ENCODE measurements at regions not wholly inside any gene's neighbourhood (a gene's known extent, or its start where the extent isn't known, plus 50 kb on each side); places are given as distances from the start of the nearest gene placed in this dataset.

DNA sequence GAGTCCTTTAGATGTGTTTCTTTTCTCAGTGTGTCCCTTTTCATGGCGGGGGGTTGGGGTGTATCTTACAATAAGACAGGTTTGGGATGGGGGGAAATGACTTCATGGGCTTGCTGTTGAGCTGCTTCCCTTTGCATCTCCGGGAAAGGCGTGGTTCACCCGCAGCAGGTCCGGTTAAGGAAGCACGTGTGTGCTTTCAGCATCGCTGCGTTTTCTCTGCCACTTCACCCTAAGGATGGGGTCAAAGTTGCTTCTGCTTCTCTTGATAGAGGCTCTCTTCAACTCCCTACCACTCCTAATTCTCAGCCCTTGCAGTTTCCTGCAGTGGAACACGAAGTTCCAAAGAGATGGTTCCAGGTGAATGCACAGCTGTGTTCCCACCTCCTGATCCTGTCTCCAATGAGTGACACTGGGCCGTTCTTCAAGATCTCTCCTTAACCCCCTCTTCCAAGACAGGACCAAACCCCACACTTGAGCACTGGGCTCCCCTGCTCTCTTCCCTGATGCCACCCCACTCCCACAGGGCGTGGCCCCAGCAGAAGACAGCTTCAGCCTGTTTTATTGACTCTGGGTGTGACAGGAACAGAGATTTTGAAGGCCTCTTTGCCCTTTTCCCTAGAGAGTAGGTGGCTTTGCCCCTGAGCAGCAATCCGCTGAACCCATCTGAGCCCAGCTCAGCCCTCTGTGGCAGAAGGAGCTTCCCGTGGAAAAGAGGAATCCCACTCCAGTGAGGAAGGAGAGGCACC lies 85.2 kb downstream of the PLEKHG1 start:
- DNase-seq = no peak
- Histone ChIP-seq H3K4me1 (peaks cover 9% of the 10 kb centered on the region), H3K27me3 (no peaks in the 10 kb centered on the region), H3K9me3 (no peaks in the 10 kb centered on the region), H3K4me3 (no peak overlapping the region), H3K36me3 (ENCODE audit: low read depth, missing control alignments) (no peaks in the 10 kb centered on the region), H3K27ac (no peak overlapping the region)
- intact Hi-C loops (cut with DNase I; ENCODE audit: low total_unique reads) = no loop called here
- WGBS, 2 donors = 63 to 73% methylated on average over 12 to 13 of the region's 13 CpGs
- TF ChIP-seq, protein P1, sequence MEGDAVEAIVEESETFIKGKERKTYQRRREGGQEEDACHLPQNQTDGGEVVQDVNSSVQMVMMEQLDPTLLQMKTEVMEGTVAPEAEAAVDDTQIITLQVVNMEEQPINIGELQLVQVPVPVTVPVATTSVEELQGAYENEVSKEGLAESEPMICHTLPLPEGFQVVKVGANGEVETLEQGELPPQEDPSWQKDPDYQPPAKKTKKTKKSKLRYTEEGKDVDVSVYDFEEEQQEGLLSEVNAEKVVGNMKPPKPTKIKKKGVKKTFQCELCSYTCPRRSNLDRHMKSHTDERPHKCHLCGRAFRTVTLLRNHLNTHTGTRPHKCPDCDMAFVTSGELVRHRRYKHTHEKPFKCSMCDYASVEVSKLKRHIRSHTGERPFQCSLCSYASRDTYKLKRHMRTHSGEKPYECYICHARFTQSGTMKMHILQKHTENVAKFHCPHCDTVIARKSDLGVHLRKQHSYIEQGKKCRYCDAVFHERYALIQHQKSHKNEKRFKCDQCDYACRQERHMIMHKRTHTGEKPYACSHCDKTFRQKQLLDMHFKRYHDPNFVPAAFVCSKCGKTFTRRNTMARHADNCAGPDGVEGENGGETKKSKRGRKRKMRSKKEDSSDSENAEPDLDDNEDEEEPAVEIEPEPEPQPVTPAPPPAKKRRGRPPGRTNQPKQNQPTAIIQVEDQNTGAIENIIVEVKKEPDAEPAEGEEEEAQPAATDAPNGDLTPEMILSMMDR (IDR thresholded peaks at IDR 0.05) = no peak
- no peak for TF ChIP-seq POLR2A (IDR thresholded peaks at IDR 0.05)

GRCh38 chr6:150685860-150686259 lies 86.2 kb downstream of the PLEKHG1 start:
- peaks cover 9% of the 10 kb centered on the region for H3K4me1 ChIP-seq
- intact Hi-C loops (cut with DNase I; ENCODE audit: low total_unique reads) = no loop called here
- H3K27me3 ChIP-seq = no peaks in the 10 kb centered on the region
- peak; percentile 84 for DNase-seq
- H3K9me3 ChIP-seq = no peaks in the 10 kb centered on the region
- H3K36me3 ChIP-seq (ENCODE audit: low read depth, missing control alignments) = no peaks in the 10 kb centered on the region
- WGBS, 2 donors = 74 to 75% methylated on average over 4 of the region's 4 CpGs
- no peak for TF ChIP-seq POLR2A (IDR thresholded peaks at IDR 0.05)
- TF ChIP-seq, protein P1 (IDR thresholded peaks at IDR 0.05) = peak; percentile 61 to 70 (median 70)
- no peak overlapping the region for H3K27ac ChIP-seq
- H3K4me3 ChIP-seq = no peak overlapping the region

GRCh38 chr6:150686566-150686965 lies 86.9 kb downstream of the PLEKHG1 start:
- Histone ChIP-seq H3K36me3 (ENCODE audit: low read depth, missing control alignments) (no peaks in the 10 kb centered on the region), H3K27me3 (no peaks in the 10 kb centered on the region), H3K27ac (peak overlapping the region; percentile 51 to 54), H3K9me3 (no peaks in the 10 kb centered on the region), H3K4me1 (peaks cover 9% of the 10 kb centered on the region), H3K4me3 (peak overlapping the region in 1 of 2 donors; percentile 30)
- intact Hi-C loops (cut with DNase I; ENCODE audit: low total_unique reads) = no loop called here
- peak; percentile 63 for DNase-seq
- 69 to 72% methylated on average over 12 of the region's 12 CpGs for WGBS, 2 donors
- TF ChIP-seq, protein P1 (IDR thresholded peaks at IDR 0.05) = no peak
- no peak for TF ChIP-seq POLR2A (IDR thresholded peaks at IDR 0.05)

DNA sequence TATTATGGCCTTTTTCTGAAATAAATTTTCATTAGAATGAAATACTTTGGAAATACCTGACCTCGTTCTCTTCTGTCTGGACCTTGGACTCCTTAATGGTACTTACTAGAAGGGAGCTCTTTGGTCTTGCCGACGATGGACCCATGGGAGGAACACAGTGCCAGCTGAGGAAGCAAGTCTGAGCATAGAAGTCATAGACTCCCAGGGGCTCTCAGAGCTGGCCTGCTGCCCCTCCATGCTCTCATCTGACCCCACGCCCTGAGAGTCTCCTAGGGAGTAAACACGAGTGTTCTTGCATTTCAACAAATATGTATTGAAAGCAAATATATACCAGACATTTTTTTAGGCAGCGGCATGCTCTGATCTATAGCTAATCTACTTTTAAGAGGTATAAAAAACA lies 87.8 kb downstream of the PLEKHG1 start:
- H3K27ac ChIP-seq = peak overlapping the region; percentile 51 to 54
- 33 to 40% methylated on average over 6 of the region's 6 CpGs for WGBS, 2 donors
- intact Hi-C loops (cut with DNase I; ENCODE audit: low total_unique reads) = no loop called here

More for the DNA sequence above, 87.8 kb downstream of the PLEKHG1 start:
- Histone ChIP-seq H3K36me3 (ENCODE audit: low read depth, missing control alignments) (no peaks in the 10 kb centered on the region), H3K4me3 (peak overlapping the region in 1 of 2 donors; percentile 30), H3K27me3 (no peaks in the 10 kb centered on the region), H3K9me3 (no peaks in the 10 kb centered on the region), H3K4me1 (peaks cover 9% of the 10 kb centered on the region)
- peak; percentile 50 for DNase-seq
- TF ChIP-seq POLR2A (IDR thresholded peaks at IDR 0.05) = no peak
- TF ChIP-seq, protein P1 (IDR thresholded peaks at IDR 0.05) = no peak

All from testis (tissue), 2 donors.